H9 (cell line): ENCODE measurements at regions not wholly inside any gene's neighbourhood (a gene's known extent, or its start where the extent isn't known, plus 50 kb on each side); places are given as distances from the start of the nearest gene placed in this dataset.

ENCODE experiments used
- DNase-seq: peaks from one replicate; pipeline ENCODE4 v3.0.0-alpha.2; 2017
- H2AFZ ChIP-seq: one replicate; pipeline ENCODE4 v1.6.1; 2013; ENCODE audit warnings: mild to moderate bottlenecking, low read length, control low read depth, moderate library complexity
- H2AK5ac ChIP-seq: 2 replicates; pipeline ENCODE4 v1.6.1; 2013; ENCODE audit warnings: low read length, control low read depth, mixed read lengths; ENCODE audit not compliant: insufficient read length
- H2BK120ac ChIP-seq: one replicate; pipeline ENCODE4 v1.6.1; 2013; ENCODE audit warnings: low read depth, mild to moderate bottlenecking, low read length, control low read depth, inconsistent platforms; ENCODE audit not compliant: poor library complexity, severe bottlenecking
- H2BK12ac ChIP-seq: 2 replicates; pipeline ENCODE4 v1.6.1; 2013; ENCODE audit warnings: low read length, control low read depth, mixed read lengths, low read depth; ENCODE audit not compliant: insufficient read length
- H2BK15ac ChIP-seq: 2 replicates; pipeline ENCODE4 v1.6.1; 2013; ENCODE audit warnings: low read depth, low read length, control low read depth
- H2BK20ac ChIP-seq: one replicate; pipeline ENCODE4 v1.6.1; 2013; ENCODE audit warnings: low read depth, mild to moderate bottlenecking, low read length, control low read depth, inconsistent platforms; ENCODE audit not compliant: poor library complexity, severe bottlenecking
- H2BK5ac ChIP-seq: 2 replicates; pipeline ENCODE4 v1.6.1; 2013; ENCODE audit warnings: low read length, control low read depth, mixed read lengths; ENCODE audit not compliant: insufficient read length
- H3K14ac ChIP-seq: 2 replicates; pipeline ENCODE4 v1.6.1; 2013; ENCODE audit warnings: low read length, control low read depth; ENCODE audit not compliant: insufficient read depth
- H3K18ac ChIP-seq: 2 replicates; pipeline ENCODE4 v1.6.1; 2013; ENCODE audit warnings: low read depth, mild to moderate bottlenecking, mixed read lengths, low read length, control low read depth; ENCODE audit not compliant: insufficient read length
- H3K23ac ChIP-seq: 2 replicates; pipeline ENCODE4 v1.6.1; 2013; ENCODE audit warnings: low read length, control low read depth, mixed read lengths, low read depth; ENCODE audit not compliant: insufficient read length
- H3K23me2 ChIP-seq: 2 replicates; pipeline ENCODE4 v1.6.1; 2013; ENCODE audit warnings: low read depth, mild to moderate bottlenecking, mixed read lengths, low read length, control low read depth; ENCODE audit not compliant: insufficient read length, poor library complexity, severe bottlenecking
- H3K27ac ChIP-seq: 2 replicates; pipeline ENCODE4 v1.5.1; 2013; ENCODE audit warnings: low read length, control low read depth, mixed read lengths, low read depth; ENCODE audit not compliant: insufficient read length
- H3K27me3 ChIP-seq: 2 replicates; pipeline ENCODE4 v1.6.1; 2013; ENCODE audit warnings: low read length, control low read depth, inconsistent platforms; ENCODE audit not compliant: insufficient read depth
- H3K4ac ChIP-seq: 2 replicates; pipeline ENCODE4 v1.6.1; 2013; ENCODE audit warnings: low read depth, mild to moderate bottlenecking, control low read depth, inconsistent platforms, low read length, moderate library complexity
- H3K4me1 ChIP-seq: 2 replicates; pipeline ENCODE4 v1.6.1; 2013; ENCODE audit warnings: low read length, control low read depth, inconsistent platforms; ENCODE audit not compliant: insufficient read depth
- H3K4me2 ChIP-seq: 2 replicates; pipeline ENCODE4 v1.6.1; 2013; ENCODE audit warnings: low read length, control low read depth, mixed read lengths; ENCODE audit not compliant: insufficient read length, insufficient read depth
- H3K56ac ChIP-seq: 2 replicates; pipeline ENCODE4 v1.6.1; 2013; ENCODE audit warnings: low read depth, mild to moderate bottlenecking, mixed read lengths, low read length, control low read depth; ENCODE audit not compliant: insufficient read length
- H3K79me1 ChIP-seq: 2 replicates; pipeline ENCODE4 v1.6.1; 2013; ENCODE audit warnings: low read depth, mild to moderate bottlenecking, moderate library complexity, low read length, control low read depth, inconsistent platforms; ENCODE audit not compliant: insufficient read depth, poor library complexity, severe bottlenecking
- H3K79me2 ChIP-seq: 2 replicates; pipeline ENCODE4 v1.6.1; 2013; ENCODE audit warnings: low read length, control low read depth, inconsistent platforms; ENCODE audit not compliant: insufficient read depth
- H3K9ac ChIP-seq: 2 replicates; pipeline ENCODE4 v1.6.1; 2013; ENCODE audit warnings: low read length, control low read depth, mixed read lengths; ENCODE audit not compliant: insufficient read length; ENCODE audit errors: extremely low read depth
- H3K9me3 ChIP-seq: one replicate; pipeline ENCODE4 v1.6.1; 2013; ENCODE audit warnings: low read depth, low read length, inconsistent platforms; ENCODE audit not compliant: control insufficient read depth
- H3T11ph ChIP-seq: one replicate; pipeline ENCODE4 v1.6.1; 2013; ENCODE audit warnings: mild to moderate bottlenecking, low read length, control low read depth, inconsistent platforms
- H4K20me1 ChIP-seq: one replicate; pipeline ENCODE4 v1.6.1; 2013; ENCODE audit not compliant: control insufficient read depth, insufficient read length, insufficient read depth
- H4K5ac ChIP-seq: 2 replicates; pipeline ENCODE4 v1.6.1; 2013; ENCODE audit warnings: low read depth, mild to moderate bottlenecking, mixed read lengths, low read length, control low read depth; ENCODE audit not compliant: insufficient read length
- H4K8ac ChIP-seq: replicated peaks from 2 replicates; pipeline ENCODE4 v1.6.1; 2013; ENCODE audit warnings: low read length, control low read depth, mixed read lengths, low read depth; ENCODE audit not compliant: insufficient read length
- H4K91ac ChIP-seq: 2 replicates; pipeline ENCODE4 v1.6.1; 2013; ENCODE audit warnings: low read depth, mild to moderate bottlenecking, moderate library complexity, mixed read lengths, low read length, control low read depth; ENCODE audit not compliant: insufficient read length
- H3K27ac Mint-ChIP-seq, 3 experiments: 2 replicates in 2 of 3; 3 replicates in 1 of 3; pipeline ENCODE4 v1.8.0; 2020 to 2021; ENCODE audit warnings: mixed read lengths in 3 of 3, mild to moderate bottlenecking in 1 of 3, moderate library complexity in 1 of 3
- H3K27me3 Mint-ChIP-seq: 2 replicates; pipeline ENCODE4 v1.8.0; 2021; ENCODE audit warnings: low read depth, mild to moderate bottlenecking, moderate library complexity, mixed read lengths
- H3K36me3 Mint-ChIP-seq, 3 experiments: 2 replicates in 2 of 3; 3 replicates in 1 of 3; pipeline ENCODE4 v1.8.0; 2020 to 2021; ENCODE audit warnings: low read depth in 3 of 3, mixed read lengths in 3 of 3; ENCODE audit not compliant: insufficient read depth in 1 of 3
- H3K4me1 Mint-ChIP-seq, 2 experiments: 2 replicates each; pipeline ENCODE4 v1.8.0; 2020; ENCODE audit warnings: mixed read lengths in 2 of 2
- H3K4me3 Mint-ChIP-seq, 2 experiments: 2 replicates in 1 of 2; 3 replicates in 1 of 2; pipeline ENCODE4 v1.8.0; 2020 to 2021; ENCODE audit warnings: mild to moderate bottlenecking in 2 of 2, mixed read lengths in 2 of 2, moderate library complexity in 1 of 2
- H3K9me3 Mint-ChIP-seq, 2 experiments: 2 replicates in 1 of 2; 3 replicates in 1 of 2; pipeline ENCODE4 v1.8.0; 2020; ENCODE audit warnings: mild to moderate bottlenecking in 2 of 2, mixed read lengths in 2 of 2, moderate library complexity in 1 of 2
- CTCF ChIP-seq: fragments of 200-600 bp; sonication (generic); conservative IDR thresholded peaks from 3 replicates; pipeline ENCODE4 v1.8.0; 2021; ENCODE audit warnings: antibody characterized with exemption, mild to moderate bottlenecking
- WGBS: extraction: QIAGEN DNeasy Blood & Tissue Kit; methylation state at CpG from one replicate; pipeline ENCODE4 v1.1.7; 2013; ENCODE audit warnings: missing lambda C conversion rate, low lambda C conversion rate, mixed read lengths; ENCODE audit not compliant: insufficient read length; ENCODE audit errors: extremely low coverage; 5-methylcytosine and 5-hydroxymethylcytosine counted together

- no peaks in the 10 kb centered on the region for H3K36me3 Mint-ChIP-seq
- no peaks in the 10 kb centered on the region for H3K27me3 Mint-ChIP-seq
- H3K14ac ChIP-seq = no peak overlapping the region
- H3K4me1 Mint-ChIP-seq = peaks cover 2 to 3% of the 10 kb centered on the region in 2 experiments; a peak in 2 of 4 replicates
- no peaks in the 10 kb centered on the region for H3K23me2 ChIP-seq
- H3T11ph ChIP-seq = no peak overlapping the region
- DNase-seq = no peak
- H4K20me1 ChIP-seq = no peaks in the 10 kb centered on the region
- H3K56ac ChIP-seq = no peak overlapping the region
- WGBS = no CpG with 5 or more reads among the region's 4 CpGs
- H3K27ac Mint-ChIP-seq = peak overlapping the region in 2 of 3 experiments; percentile 68 to 74; a peak in 3 of 7 replicates
- H3K23ac ChIP-seq = no peak overlapping the region
- H4K91ac ChIP-seq = no peak overlapping the region
- no peak overlapping the region for H3K9ac ChIP-seq
- no peak overlapping the region for H2BK120ac ChIP-seq
- H3K4me2 ChIP-seq = no peak overlapping the region
- H3K9me3 Mint-ChIP-seq = peaks cover 0 to 3% of the 10 kb centered on the region in 2 experiments; a peak in 1 of 5 replicates
- no peaks in the 10 kb centered on the region for H3K79me2 ChIP-seq
- no peak overlapping the region for H2BK20ac ChIP-seq
- H3K27me3 ChIP-seq = no peaks in the 10 kb centered on the region
- H2AFZ ChIP-seq = no peak overlapping the region
- H2AK5ac ChIP-seq = no peak overlapping the region
- no peaks in the 10 kb centered on the region; the same call in 1 of the 2 replicates for H3K4me1 ChIP-seq
- H3K79me1 ChIP-seq = no peaks in the 10 kb centered on the region
- no peak overlapping the region for H2BK12ac ChIP-seq
- H3K9me3 ChIP-seq = no peaks in the 10 kb centered on the region
- no peak for TF ChIP-seq CTCF
- H4K5ac ChIP-seq = no peak overlapping the region
- no peak overlapping the region for H3K18ac ChIP-seq
- no peak overlapping the region for H3K4me3 Mint-ChIP-seq
- no peak overlapping the region for H4K8ac ChIP-seq
- H3K4ac ChIP-seq = no peak overlapping the region
- no peak overlapping the region for H3K27ac ChIP-seq
- no peak overlapping the region for H2BK15ac ChIP-seq
- no peak overlapping the region for H2BK5ac ChIP-seq
Measured at GRCh38 chr1:194917769-194918168, 1690.5 kb downstream of the KCNT2 start.
